ENCODE measurements at regions not wholly inside any gene's neighbourhood (a gene's known extent, or its start where the extent isn't known, plus 50 kb on each side); places are given as distances from the start of the nearest gene placed in this dataset.
"Not testable (repeated sequence)": the region's sequence is repeated elsewhere in the genome, so short reads cannot be mapped to it uniquely, and the experiment has no call there.

- DNase-seq (ENCODE audit: low read depth in 2 of 2), result no peak
These were observed 118.9 kb downstream of the ACAA2 start for GRCh38 chr18:49694402-49694801.

DNA sequence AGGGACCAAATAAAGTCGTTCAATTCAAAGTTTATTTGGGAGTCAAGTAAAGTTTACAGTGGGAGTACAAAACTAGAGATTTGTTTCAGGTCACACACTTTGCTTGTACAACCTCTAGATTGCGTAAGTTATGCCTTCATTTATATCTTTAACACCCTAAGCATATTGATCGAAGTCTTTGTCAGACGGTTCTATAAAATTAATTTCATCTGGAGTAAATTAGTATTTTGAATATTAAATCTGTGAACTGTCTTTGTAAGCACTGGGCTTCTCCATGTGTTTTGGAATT is 119.7 kb downstream of the ACAA2 start:
- DNase-seq (ENCODE audit: low read depth in 2 of 2), result no peak

GRCh38 chr18:49692906-49693716 is 120.2 kb downstream of the ACAA2 start:
- DNase-seq (ENCODE audit: low read depth in 2 of 2), result no peak

DNA sequence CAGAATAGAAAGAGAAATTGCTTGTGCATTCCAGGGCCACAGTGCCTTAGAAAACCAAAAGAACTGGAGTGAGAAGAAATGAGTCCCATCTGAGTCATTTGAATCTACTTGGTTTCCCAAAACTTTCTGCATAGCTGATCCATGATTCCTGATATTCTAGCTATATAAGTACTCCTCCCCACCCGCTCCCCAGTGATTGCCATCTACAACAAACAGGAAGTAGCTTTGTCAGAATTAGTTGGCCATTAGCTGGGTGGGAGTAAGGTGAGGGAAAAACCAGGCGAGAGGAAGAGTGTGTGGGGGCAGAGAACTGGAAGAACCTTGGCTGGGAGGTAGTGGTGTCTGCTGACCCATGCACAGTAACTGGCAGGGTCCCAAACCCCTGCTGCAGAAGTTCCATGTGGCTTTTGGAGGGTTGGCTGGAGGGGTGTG is 122.1 kb downstream of the ACAA2 start:
- DNase-seq (ENCODE audit: low read depth in 2 of 2), result no peak

DNA sequence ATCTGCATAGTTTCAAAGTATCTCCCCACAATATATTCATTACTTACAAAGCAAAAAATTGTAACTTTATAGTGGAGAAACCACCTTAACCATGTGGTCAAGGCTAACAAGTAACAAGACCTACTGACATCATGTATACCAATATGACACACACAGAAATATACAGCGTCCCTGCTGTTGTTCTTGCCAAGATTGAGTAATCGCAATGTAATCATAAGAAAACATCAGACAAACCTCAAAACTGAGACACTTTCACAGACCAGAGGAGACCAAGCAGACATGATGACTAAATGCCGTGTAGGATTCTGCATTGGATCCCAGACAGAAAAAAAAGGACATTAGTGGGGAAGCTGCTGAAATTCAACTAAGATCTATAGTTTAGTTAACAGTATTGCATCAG is 123.0 kb downstream of the ACAA2 start:
- no peak for DNase-seq (ENCODE audit: low read depth in 2 of 2)

GRCh38 chr18:49685231-49685942 is 123.5 kb downstream of the LIPG start:
- DNase-seq (ENCODE audit: low read depth in 2 of 2), result no peak

- DNase-seq (ENCODE audit: low read depth in 2 of 2), result not testable (repeated sequence)
These were observed 120.9 kb downstream of the LIPG start for GRCh38 chr18:49682803-49683190.

GRCh38 chr18:49682173-49682802 is 120.4 kb downstream of the LIPG start:
- DNase-seq (ENCODE audit: low read depth in 2 of 2), result no peak

DNA sequence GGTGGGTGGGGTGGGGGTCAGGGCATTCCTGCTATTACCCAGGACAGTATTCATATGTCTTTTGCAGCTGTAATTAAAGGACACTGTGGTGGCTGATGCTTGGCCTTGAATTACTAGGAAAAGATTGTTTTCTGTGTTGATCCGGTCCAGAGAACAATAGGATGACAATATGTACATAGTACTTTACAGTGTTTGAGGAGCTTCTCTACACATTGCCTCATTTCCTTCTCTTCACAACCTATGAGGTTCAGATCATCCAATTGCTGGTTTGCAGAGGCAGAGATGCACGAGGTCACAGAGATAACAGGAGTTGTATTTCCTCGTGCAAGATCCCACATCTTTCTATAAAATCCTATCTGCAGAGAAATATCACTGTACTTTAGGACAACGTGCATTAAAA is 119.5 kb downstream of the LIPG start:
- DNase-seq (ENCODE audit: low read depth in 2 of 2), result no peak

DNA sequence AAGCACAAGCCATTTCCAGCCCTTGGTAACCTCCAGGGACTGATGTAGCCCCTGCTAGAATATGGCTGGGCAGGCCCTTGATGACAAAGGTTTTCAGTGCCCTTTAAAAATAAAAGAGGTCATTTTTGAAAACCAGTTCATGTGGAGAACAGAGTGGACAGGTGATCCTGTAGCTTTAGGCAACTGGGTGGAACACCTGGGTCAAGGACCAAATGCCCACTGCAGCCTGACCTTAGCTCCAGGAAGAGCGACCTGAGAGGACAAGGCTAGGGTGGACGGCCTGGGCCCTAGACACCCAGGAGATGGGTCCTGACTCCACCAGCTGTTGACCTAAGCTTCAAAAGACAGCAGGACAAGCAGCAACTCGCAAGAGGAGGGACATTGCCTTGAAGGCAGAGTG is 116.6 kb downstream of the LIPG start:
- DNase-seq (ENCODE audit: low read depth in 2 of 2), result no peak

GRCh38 chr18:49677762-49678413 is 116.0 kb downstream of the LIPG start:
- DNase-seq (ENCODE audit: low read depth in 2 of 2), result no peak

DNA sequence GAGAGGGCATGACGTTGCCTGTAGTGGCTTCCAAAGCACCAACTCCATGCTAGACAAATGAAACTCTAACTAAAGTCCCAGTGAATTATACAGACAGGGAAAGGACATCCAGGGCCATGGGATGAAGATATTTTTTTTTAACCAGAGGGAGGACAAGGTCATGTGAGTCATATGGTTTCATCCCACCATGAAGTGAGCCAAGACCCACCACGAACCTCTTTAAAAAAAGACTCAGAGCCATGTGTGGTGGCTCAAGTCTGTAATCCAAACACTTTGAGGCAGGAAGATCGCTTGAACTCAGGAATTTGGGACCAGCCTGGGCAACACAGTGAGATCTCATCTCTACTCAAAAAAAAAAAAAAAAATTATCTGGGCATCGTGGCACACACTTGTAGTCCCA is 115.2 kb downstream of the LIPG start:
- no peak for DNase-seq (ENCODE audit: low read depth in 2 of 2)

- DNase-seq (ENCODE audit: low read depth in 2 of 2), result no peak
These were observed 111.4 kb downstream of the LIPG start for GRCh38 chr18:49673281-49673680.

DNA sequence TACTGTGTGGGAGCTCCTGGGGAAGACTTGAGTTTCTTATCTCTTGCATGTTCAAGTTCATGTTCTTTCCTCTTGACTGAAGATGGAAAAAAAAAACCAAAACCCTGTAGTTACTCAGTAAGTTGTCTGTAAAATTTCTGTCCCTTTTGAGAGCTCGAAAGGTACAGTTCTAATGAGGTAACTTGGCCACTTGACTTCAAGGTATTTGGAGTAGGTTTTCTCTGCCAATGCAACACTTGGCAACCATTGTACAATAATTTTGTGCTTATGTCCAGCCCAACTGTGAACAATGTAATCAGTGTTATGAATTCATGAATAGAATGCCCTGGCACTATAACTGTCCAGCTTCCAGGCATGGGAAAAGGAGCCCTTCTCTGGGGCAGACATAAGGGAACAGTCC is 111.0 kb downstream of the LIPG start:
- no peak for DNase-seq (ENCODE audit: low read depth in 2 of 2)

DNA sequence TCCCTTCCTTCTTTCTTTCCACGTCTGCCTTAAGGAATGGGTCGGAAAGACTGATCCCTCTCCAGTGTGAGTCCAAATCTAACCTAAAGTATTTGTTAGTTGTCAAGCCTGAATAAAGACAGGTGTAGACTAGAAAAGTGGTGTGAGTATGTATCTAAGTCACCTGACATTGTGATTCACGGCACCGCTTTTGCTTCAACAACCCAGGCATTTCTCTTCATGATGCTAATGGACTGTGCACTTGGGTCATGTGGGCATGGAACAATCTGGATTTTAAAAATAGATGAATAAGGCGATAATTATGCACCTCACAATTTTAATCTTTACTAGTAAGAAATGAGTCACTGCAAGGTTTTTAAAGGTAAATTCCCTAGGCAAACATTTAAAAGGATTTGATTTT is 107.5 kb downstream of the LIPG start:
- DNase-seq (ENCODE audit: low read depth in 2 of 2), result no peak

GRCh38 chr18:49668574-49669275 is 106.9 kb downstream of the LIPG start:
- no peak for DNase-seq (ENCODE audit: low read depth in 2 of 2)

DNA sequence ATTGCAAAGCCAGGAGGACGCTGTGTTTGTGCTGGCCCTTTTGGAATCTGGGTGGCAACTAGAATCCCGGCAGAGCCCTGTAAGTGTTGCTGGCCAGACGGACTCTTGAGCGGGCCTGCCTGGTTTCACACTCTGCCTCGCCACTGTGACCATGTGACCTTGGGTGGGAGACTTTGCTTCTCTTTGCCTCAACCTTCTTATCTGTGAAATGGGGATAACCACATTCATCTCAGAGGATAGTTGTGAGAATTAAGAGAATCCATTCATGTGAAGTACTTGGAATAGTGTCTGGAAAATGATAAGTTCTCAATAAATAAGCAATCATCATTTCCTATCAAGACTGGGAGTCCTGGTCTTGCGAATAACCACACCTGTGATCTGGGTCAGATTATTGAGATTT is 105.6 kb downstream of the LIPG start:
- no peak for DNase-seq (ENCODE audit: low read depth in 2 of 2)

DNA sequence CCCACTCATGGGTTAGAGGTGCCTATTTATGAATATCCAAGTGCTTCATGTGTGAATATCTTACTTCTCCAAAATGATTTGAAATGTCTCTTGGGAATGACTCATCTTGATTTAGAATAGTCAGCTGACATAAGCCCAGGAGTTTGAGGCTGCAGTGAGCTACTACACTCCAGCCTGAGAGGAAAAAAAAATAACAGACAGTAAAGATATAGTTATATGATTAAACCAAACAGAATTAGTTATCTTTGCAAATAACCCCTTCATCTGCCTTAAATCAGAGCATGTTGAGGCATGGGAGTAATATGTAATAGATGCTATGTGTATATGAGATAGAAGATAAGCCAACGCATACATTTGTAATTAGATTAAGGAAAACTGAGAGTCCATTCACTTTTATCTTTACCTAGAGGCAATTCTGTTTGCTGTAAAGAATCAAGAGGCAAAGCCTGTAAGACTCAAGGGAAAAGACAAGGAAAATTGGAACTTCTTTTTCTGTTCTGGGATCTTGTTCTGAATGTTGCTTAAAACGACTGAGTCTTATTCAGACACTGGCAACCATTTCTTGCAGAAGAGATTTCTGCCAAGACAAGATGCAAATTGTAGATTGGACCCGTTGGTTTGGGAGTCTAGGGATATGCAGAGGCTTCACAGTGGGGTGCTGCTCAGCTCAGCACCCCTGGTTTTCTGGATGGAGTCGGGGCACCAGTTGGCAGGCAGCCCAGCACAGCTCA is 104.4 kb downstream of the LIPG start:
- no peak for DNase-seq (ENCODE audit: low read depth in 2 of 2)

GRCh38 chr18:49663899-49664890 is 102.3 kb downstream of the LIPG start:
- no peak for DNase-seq (ENCODE audit: low read depth in 2 of 2)

DNA sequence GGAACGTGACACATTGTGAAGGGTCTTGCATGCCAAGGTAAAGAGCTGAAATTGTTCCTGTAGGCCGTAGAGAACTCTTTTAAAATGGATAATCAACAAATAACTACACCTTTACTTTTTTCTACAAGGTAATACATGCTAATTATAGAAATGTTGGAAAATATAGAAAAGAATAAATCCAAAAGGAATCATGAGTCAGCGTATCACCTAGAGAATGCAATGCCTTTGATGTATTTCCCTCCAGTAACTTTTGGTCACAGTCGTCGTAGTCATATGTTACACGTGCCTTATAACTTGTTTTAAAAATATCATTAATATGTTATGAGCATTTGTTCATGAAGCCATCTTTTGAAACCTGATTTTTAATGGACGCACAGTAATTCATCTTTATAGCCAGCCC is 100.6 kb downstream of the LIPG start:
- DNase-seq (ENCODE audit: low read depth in 2 of 2), result no peak

Data from stimulated activated CD4-positive, alpha-beta T cell treated with anti-CD3 and anti-CD28 coated beads, Interleukin-15, amount 100 ng/mL, for 48 hours (primary cell).